ENCODE measurements at regions not wholly inside any gene's neighbourhood (a gene's known extent, or its start where the extent isn't known, plus 50 kb on each side); places are given as distances from the start of the nearest gene placed in this dataset.

DNA sequence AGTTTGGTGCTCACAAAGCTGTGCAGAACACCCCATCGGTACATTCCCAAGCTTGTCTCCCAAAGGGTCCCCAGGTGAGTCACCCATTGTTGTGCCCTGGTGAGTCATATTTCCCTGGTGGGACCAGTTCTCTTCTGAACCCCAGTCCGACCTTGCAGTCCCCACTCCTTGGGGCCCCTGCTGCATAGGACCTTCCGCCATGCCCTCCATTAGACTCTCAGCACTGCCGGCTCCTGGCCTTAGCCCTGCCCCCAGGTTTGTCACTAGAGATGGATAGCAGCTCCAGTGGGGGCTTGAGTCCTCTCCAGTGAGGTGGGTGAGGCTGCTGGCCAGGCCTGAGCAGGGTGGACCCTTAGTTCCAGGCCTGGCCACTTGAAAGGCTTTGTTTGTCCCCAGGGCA is 80.5 kb upstream of the MKI67 start:
- H3K27ac ChIP-seq (ENCODE audit: insufficient read depth, low read length, poor library complexity, severe bottlenecking): no peak overlapping the region
- no peaks in the 10 kb centered on the region for H3K27me3 ChIP-seq (replicated peaks; ENCODE audit: control insufficient read depth, insufficient read depth, low read length, poor library complexity, severe bottlenecking)
- H3K9me3 ChIP-seq (ENCODE audit: control insufficient read depth, low read length): no peaks in the 10 kb centered on the region
- no peaks in the 10 kb centered on the region for H3K36me3 ChIP-seq (ENCODE audit: control insufficient read depth, insufficient read depth, low read length)
- DNase-seq: no peak
- peaks cover 3% of the 10 kb centered on the region for H3K4me1 ChIP-seq (ENCODE audit: control insufficient read depth, insufficient read depth, low read length, poor library complexity, severe bottlenecking)
- no peak overlapping the region for H3K4me3 ChIP-seq (ENCODE audit: insufficient read depth, low read depth, low read length, poor library complexity, severe bottlenecking)

DNA sequence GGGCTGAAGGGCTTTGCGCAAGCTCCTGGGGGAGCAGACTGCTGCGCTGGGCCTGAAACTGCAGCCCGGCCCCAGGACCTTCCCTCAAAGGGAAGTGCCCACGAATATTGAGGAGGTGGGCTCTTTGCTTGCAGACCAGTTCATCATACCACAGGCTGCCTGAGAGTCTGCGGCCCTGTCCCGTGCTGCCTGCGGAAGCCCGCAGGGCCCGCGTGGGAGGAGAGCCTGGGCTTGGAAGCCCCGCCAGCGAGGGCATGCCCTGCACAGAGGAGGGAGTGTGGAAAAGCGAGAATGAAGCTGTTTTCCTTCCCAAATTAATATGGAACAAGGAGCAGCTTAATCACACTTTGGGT is 83.6 kb upstream of the MKI67 start:
- no peak for DNase-seq
- peak overlapping the region; percentile 92 for H3K4me3 ChIP-seq (ENCODE audit: insufficient read depth, low read depth, low read length, poor library complexity, severe bottlenecking)
- H3K27ac ChIP-seq (ENCODE audit: insufficient read depth, low read length, poor library complexity, severe bottlenecking): peak overlapping the region; percentile 73

DNA sequence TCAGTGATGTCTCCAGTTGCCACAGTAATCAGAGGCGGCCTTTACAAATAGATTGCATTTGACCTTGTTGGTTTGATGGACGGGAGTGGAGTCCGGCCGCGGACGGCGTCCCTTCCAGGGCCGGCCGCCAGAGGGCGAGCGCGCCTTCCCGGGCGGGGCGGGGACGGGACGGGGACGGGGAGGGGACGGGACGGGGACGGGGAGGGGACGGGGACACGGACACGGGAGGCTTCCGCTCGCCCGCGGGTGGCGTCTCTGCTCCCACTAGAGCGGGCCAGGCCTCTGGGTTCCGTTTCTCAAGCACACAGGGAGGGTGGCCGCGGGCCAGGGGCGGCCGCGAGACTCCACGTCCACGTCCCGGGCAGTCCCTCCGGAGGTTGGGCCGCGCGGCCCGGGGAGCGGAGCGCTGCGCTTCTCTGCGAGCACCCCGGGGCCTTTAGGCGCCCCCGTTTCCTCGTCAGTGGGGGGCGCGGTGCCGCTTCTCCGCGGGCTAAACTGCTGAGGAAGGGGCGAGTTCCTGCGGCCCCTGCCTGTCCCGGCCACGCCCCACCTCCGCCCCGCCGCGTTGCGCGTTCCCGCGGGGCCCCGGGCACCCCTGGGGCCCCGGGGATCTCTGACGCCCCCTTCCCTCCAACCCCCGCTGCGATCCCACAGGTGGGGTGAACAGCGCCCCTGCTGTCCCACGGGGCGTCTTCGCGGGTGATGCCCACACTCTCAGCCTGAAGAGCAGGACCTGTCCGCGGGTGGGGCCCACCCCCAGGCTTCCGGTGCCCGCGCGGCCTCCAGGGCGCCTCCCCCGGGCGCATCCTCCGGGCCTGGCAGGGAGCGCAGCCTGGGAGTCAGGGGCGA is 84.2 kb upstream of the MKI67 start:
- no peaks in the 10 kb centered on the region for H3K36me3 ChIP-seq (ENCODE audit: control insufficient read depth, insufficient read depth, low read length)

More for the DNA sequence above, 83.6 kb upstream of the MKI67 start:
- Histone ChIP-seq H3K9me3 (ENCODE audit: control insufficient read depth, low read length) (no peaks in the 10 kb centered on the region), H3K36me3 (ENCODE audit: control insufficient read depth, insufficient read depth, low read length) (no peaks in the 10 kb centered on the region), H3K4me1 (ENCODE audit: control insufficient read depth, insufficient read depth, low read length, poor library complexity, severe bottlenecking) (peaks cover 3% of the 10 kb centered on the region), H3K27me3 (replicated peaks; ENCODE audit: control insufficient read depth, insufficient read depth, low read length, poor library complexity, severe bottlenecking) (no peaks in the 10 kb centered on the region)

DNA sequence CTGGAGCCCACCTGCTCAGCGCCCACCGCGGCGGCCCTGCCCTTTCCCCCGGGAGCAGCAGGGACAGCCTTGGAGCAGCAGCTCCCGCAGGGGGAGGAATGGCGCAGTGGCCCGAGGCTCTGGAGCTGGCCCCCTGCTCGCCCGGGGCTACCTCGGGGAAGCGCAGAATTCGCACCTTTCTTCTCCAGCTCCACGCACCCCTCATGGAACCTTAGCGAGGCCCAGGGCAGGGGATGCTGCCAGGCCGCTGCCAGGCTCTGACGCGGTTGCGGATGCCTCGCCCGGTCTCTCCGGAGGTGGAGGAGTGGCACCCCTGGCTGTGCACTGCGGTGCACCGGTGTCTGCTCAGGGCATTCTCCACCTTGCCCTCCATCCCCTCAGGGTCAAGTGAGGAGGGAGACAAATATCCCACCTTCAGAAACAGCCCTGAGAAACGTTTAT is 84.9 kb upstream of the MKI67 start:
- H3K27ac ChIP-seq (ENCODE audit: insufficient read depth, low read length, poor library complexity, severe bottlenecking): peak overlapping the region; percentile 73
- DNase-seq: no peak

More for the DNA sequence above, 84.2 kb upstream of the MKI67 start:
- peak overlapping the region; percentile 73 for H3K27ac ChIP-seq (ENCODE audit: insufficient read depth, low read length, poor library complexity, severe bottlenecking)
- peaks cover 3% of the 10 kb centered on the region for H3K4me1 ChIP-seq (ENCODE audit: control insufficient read depth, insufficient read depth, low read length, poor library complexity, severe bottlenecking)
- no peaks in the 10 kb centered on the region for H3K27me3 ChIP-seq (replicated peaks; ENCODE audit: control insufficient read depth, insufficient read depth, low read length, poor library complexity, severe bottlenecking)
- H3K9me3 ChIP-seq (ENCODE audit: control insufficient read depth, low read length): no peaks in the 10 kb centered on the region
- H3K4me3 ChIP-seq (ENCODE audit: insufficient read depth, low read depth, low read length, poor library complexity, severe bottlenecking): peak overlapping the region; percentile 92
- DNase-seq: peak; percentile 59 to 65 (median 61)

DNA sequence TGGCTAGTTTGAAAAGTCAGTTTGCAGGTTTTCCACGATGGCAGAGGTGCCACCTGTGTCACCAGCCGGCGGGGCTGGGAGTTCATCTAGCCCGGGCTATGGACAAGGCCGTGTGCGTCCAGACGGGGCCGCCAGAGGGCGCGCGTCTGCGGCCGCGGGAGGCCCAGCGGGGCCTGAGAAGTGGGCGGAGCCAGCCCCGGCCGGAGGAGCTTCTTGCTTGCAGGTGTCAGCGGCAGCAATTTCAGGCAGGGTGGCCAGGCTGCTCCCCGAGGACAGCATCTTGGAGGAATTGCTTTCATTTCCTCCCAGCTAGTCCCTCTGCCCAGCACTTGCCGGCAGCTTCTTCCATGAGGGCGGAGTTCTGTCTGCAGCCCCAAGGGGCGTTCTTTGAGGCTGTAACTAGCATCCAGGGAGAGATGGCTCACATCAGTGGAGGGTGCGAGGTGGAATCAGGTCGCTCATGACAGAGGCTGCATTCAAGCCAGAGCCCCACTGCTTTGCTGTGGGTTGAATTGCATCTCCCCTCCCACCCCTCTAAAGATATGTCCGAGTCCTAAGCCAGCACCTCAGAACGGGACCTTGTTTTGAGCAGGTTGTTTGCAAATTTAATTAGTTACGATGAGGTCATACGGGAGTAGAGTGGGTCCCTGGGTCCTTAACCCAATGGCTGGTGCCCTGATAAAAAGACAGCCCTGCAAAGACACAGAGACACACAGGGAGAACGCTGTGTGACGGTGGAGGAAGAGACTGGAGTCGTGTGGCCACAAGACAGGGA is 85.9 kb upstream of the MKI67 start:
- H3K4me3 ChIP-seq (ENCODE audit: insufficient read depth, low read depth, low read length, poor library complexity, severe bottlenecking): peak overlapping the region; percentile 47
- no peak overlapping the region for H3K27ac ChIP-seq (ENCODE audit: insufficient read depth, low read length, poor library complexity, severe bottlenecking)
- H3K36me3 ChIP-seq (ENCODE audit: control insufficient read depth, insufficient read depth, low read length): no peaks in the 10 kb centered on the region
- H3K9me3 ChIP-seq (ENCODE audit: control insufficient read depth, low read length): no peaks in the 10 kb centered on the region
- H3K27me3 ChIP-seq (replicated peaks; ENCODE audit: control insufficient read depth, insufficient read depth, low read length, poor library complexity, severe bottlenecking): no peaks in the 10 kb centered on the region
- peak; percentile 61 to 76 (median 68) for DNase-seq
- H3K4me1 ChIP-seq (ENCODE audit: control insufficient read depth, insufficient read depth, low read length, poor library complexity, severe bottlenecking): peaks cover 3% of the 10 kb centered on the region

More for the DNA sequence above, 84.9 kb upstream of the MKI67 start:
- H3K4me3 ChIP-seq (ENCODE audit: insufficient read depth, low read depth, low read length, poor library complexity, severe bottlenecking): peak overlapping the region; percentile 92
- H3K36me3 ChIP-seq (ENCODE audit: control insufficient read depth, insufficient read depth, low read length): no peaks in the 10 kb centered on the region
- H3K9me3 ChIP-seq (ENCODE audit: control insufficient read depth, low read length): no peaks in the 10 kb centered on the region
- no peaks in the 10 kb centered on the region for H3K27me3 ChIP-seq (replicated peaks; ENCODE audit: control insufficient read depth, insufficient read depth, low read length, poor library complexity, severe bottlenecking)
- H3K4me1 ChIP-seq (ENCODE audit: control insufficient read depth, insufficient read depth, low read length, poor library complexity, severe bottlenecking): peaks cover 3% of the 10 kb centered on the region

DNA sequence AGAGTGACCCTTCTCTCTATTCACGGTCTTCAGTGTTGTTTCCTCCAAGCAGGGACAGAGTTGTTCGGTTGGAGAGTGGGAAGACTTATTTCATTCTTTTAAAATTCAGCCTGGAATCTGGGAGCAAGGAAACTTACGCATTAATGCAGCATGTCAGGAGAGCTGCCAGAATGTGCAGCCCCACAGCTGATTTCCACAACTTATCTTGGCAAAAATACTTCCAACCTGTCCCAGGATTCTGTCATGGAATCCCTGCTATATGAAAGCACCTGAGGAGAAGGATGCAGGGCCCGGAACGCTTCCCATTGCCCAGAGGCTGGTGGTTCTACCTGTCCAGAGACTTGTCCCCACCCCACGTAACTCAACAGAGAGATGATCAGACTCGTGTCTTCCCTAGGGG is 86.9 kb upstream of the MKI67 start:
- Histone ChIP-seq H3K36me3 (ENCODE audit: control insufficient read depth, insufficient read depth, low read length) (no peaks in the 10 kb centered on the region), H3K4me3 (ENCODE audit: insufficient read depth, low read depth, low read length, poor library complexity, severe bottlenecking) (no peak overlapping the region), H3K27me3 (replicated peaks; ENCODE audit: control insufficient read depth, insufficient read depth, low read length, poor library complexity, severe bottlenecking) (no peaks in the 10 kb centered on the region), H3K4me1 (ENCODE audit: control insufficient read depth, insufficient read depth, low read length, poor library complexity, severe bottlenecking) (peaks cover 3% of the 10 kb centered on the region), H3K9me3 (ENCODE audit: control insufficient read depth, low read length) (no peaks in the 10 kb centered on the region), H3K27ac (ENCODE audit: insufficient read depth, low read length, poor library complexity, severe bottlenecking) (no peak overlapping the region)
- no peak for DNase-seq

DNA sequence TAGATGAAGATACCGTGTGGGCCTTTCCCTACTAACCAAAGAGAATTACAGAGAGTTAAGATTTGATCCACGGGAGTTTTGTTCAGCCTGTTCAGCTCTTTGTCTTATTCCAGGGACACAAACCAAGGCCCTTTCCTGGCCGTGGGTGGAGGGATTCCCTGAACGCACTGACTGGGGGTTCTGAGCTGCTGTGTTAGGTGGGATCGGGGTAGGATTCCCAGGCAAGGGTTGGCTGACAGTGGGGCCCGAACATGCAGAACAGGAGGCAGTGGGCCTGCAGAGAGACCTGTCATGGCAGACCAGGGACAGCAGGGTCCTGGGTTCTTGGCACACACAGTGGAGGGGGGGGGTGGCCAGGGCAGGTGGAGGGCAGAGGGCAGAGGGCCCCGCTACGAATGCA is 89.5 kb upstream of the MKI67 start:
- Histone ChIP-seq H3K9me3 (ENCODE audit: control insufficient read depth, low read length) (no peaks in the 10 kb centered on the region), H3K4me1 (ENCODE audit: control insufficient read depth, insufficient read depth, low read length, poor library complexity, severe bottlenecking) (no peaks in the 10 kb centered on the region), H3K27ac (ENCODE audit: insufficient read depth, low read length, poor library complexity, severe bottlenecking) (no peak overlapping the region), H3K27me3 (replicated peaks; ENCODE audit: control insufficient read depth, insufficient read depth, low read length, poor library complexity, severe bottlenecking) (no peaks in the 10 kb centered on the region), H3K36me3 (ENCODE audit: control insufficient read depth, insufficient read depth, low read length) (no peaks in the 10 kb centered on the region), H3K4me3 (ENCODE audit: insufficient read depth, low read depth, low read length, poor library complexity, severe bottlenecking) (no peak overlapping the region)
- DNase-seq: no peak

DNA sequence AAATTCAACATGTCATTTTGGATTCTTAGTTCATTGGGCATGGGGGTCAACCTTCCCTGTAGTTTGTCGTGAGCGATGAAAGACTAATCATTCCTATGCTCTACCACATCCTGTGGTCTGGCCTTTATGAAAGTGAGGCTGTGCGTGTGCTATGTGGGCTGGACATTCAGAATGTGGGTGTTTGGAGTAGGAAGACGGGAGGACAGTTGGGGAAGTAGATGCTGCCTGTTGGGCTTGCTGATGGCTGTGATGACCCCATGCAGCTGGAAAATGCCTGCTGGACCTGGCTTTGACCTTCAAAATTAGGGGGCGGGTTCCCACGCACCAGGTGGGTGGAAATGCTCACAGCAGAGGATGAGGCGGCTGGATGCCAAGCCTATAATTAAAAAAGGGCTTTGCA is 90.9 kb upstream of the MKI67 start:
- no peak for DNase-seq
- H3K27ac ChIP-seq (ENCODE audit: insufficient read depth, low read length, poor library complexity, severe bottlenecking): no peak overlapping the region
- H3K9me3 ChIP-seq (ENCODE audit: control insufficient read depth, low read length): no peaks in the 10 kb centered on the region
- no peaks in the 10 kb centered on the region for H3K36me3 ChIP-seq (ENCODE audit: control insufficient read depth, insufficient read depth, low read length)
- no peaks in the 10 kb centered on the region for H3K4me1 ChIP-seq (ENCODE audit: control insufficient read depth, insufficient read depth, low read length, poor library complexity, severe bottlenecking)
- H3K4me3 ChIP-seq (ENCODE audit: insufficient read depth, low read depth, low read length, poor library complexity, severe bottlenecking): no peak overlapping the region
- no peaks in the 10 kb centered on the region for H3K27me3 ChIP-seq (replicated peaks; ENCODE audit: control insufficient read depth, insufficient read depth, low read length, poor library complexity, severe bottlenecking)

DNA sequence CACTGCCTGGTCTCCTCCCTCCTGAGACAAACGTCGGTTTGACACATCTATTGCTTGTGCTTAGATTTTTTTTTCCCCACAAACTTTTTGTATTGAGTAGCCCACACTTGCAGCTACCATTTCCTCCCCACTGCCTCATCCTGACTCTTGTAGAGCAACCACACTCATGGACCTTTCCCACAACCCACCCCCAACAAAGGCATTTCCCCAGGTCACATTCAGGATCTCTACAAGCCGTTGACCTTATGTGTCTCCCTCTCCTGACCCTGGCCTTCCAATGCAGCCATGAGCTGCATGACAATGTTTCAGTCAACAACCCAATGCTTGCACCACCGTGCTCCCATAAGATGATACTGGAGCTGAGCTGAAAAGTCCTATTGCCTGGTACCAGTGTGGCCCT is 91.9 kb upstream of the MKI67 start:
- Histone ChIP-seq H3K27ac (ENCODE audit: insufficient read depth, low read length, poor library complexity, severe bottlenecking) (no peak overlapping the region), H3K9me3 (ENCODE audit: control insufficient read depth, low read length) (no peaks in the 10 kb centered on the region), H3K36me3 (ENCODE audit: control insufficient read depth, insufficient read depth, low read length) (no peaks in the 10 kb centered on the region), H3K4me1 (ENCODE audit: control insufficient read depth, insufficient read depth, low read length, poor library complexity, severe bottlenecking) (no peaks in the 10 kb centered on the region), H3K27me3 (replicated peaks; ENCODE audit: control insufficient read depth, insufficient read depth, low read length, poor library complexity, severe bottlenecking) (no peaks in the 10 kb centered on the region), H3K4me3 (ENCODE audit: insufficient read depth, low read depth, low read length, poor library complexity, severe bottlenecking) (no peak overlapping the region)
- DNase-seq: no peak

DNA sequence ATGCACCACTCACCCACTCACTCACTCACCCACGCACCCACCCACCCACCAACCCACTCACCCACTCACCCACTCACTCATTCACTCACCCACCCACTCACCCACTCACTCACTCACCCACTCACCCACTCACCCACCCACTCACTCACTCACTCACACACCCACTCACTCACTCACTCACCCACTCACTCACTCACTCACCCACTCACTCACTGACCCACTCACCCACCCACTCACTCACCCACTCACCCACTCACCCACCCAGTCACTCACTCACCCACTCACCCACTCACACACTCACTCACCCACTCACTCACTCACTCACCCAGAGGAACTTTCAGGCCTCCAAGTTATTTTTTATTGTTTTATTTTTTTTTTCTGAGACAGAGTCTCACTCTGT is 93.1 kb upstream of the MKI67 start:
- no peaks in the 10 kb centered on the region for H3K4me1 ChIP-seq (ENCODE audit: control insufficient read depth, insufficient read depth, low read length, poor library complexity, severe bottlenecking)
- no peaks in the 10 kb centered on the region for H3K36me3 ChIP-seq (ENCODE audit: control insufficient read depth, insufficient read depth, low read length)
- DNase-seq: no peak
- H3K27me3 ChIP-seq (replicated peaks; ENCODE audit: control insufficient read depth, insufficient read depth, low read length, poor library complexity, severe bottlenecking): no peaks in the 10 kb centered on the region
- H3K9me3 ChIP-seq (ENCODE audit: control insufficient read depth, low read length): no peaks in the 10 kb centered on the region
- H3K4me3 ChIP-seq (ENCODE audit: insufficient read depth, low read depth, low read length, poor library complexity, severe bottlenecking): no peak overlapping the region
- no peak overlapping the region for H3K27ac ChIP-seq (ENCODE audit: insufficient read depth, low read length, poor library complexity, severe bottlenecking)
